ENCODE measurements at regions not wholly inside any gene's neighbourhood (a gene's known extent, or its start where the extent isn't known, plus 50 kb on each side); places are given as distances from the start of the nearest gene placed in this dataset.

DNA sequence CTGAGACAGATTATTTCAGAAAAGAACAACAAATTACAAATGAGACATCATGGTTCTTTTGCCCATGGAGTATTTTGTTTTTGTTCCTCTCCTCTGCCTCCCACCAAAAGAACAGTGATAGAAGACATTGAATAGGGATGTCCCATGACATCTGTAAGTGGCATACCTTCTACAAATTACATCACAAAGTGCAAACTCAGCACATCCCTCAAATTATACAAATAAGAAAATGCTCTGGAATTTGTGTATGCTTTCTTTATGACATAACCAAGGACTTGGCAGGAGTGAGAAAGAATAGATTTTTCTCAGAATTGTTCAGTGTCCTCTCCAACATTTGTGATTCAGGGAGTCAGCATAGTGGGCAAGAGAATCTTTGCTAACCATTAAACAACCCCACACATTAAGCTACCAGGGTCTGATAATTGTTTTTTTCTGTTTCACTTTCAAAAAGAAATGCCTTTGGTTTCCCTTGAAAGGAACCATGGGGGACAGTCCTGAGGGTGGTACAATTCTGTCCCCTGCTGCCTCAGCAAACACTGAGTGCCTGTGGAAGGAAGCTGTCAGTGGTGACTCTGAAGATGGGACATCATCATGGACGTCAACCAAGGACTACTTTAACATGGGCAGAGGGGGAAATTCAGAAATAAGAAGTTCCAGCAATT, 430.3 kb downstream of the AASDHPPT start:
- TF ChIP-seq EZH2 (IDR thresholded peaks at IDR 0.05; ENCODE audit: borderline replicate concordance, low read depth, low read length, severe bottlenecking): no peak
- TF ChIP-seq POLR2AphosphoS5 (IDR thresholded peaks at IDR 0.05; ENCODE audit: insufficient read depth, low read depth, low read length): no peak
- TF ChIP-seq POLR2A (IDR thresholded peaks at IDR 0.05; ENCODE audit: low read depth, low read length): no peak
- no peak for TF ChIP-seq CTCF (IDR thresholded peaks at IDR 0.05; ENCODE audit: extremely low read depth in 1 of 2, insufficient read depth in 1 of 2, low read depth in 1 of 2, low read length in 2 of 2)
- TF ChIP-seq GATA2 (IDR thresholded peaks at IDR 0.05; ENCODE audit: insufficient read depth, insufficient read length, low read depth, low read length): no peak
- TF ChIP-seq MYC (IDR thresholded peaks at IDR 0.05; ENCODE audit: low read depth, low read length): no peak
- no peak for TF ChIP-seq JUN (IDR thresholded peaks at IDR 0.05; ENCODE audit: borderline replicate concordance, insufficient read depth, insufficient read length, low read depth)
- TF ChIP-seq FOS (IDR thresholded peaks at IDR 0.05; ENCODE audit: borderline replicate concordance, insufficient read depth, low read length): no peak
- TF ChIP-seq, protein P1, sequence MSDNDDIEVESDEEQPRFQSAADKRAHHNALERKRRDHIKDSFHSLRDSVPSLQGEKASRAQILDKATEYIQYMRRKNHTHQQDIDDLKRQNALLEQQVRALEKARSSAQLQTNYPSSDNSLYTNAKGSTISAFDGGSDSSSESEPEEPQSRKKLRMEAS (IDR thresholded peaks at IDR 0.05; ENCODE audit: insufficient read depth, insufficient read length): no peak
- dilution Hi-C loops (cut with MboI; ENCODE audit: extremely low pct_ligation_motif_present, low sequenced_read_pairs) (no loop called here), intact Hi-C loops (cut with micrococcal nuclease) (no loop called here)
- no peak for FAIRE-seq
- no peaks in the 10 kb centered on the region for H3K79me2 ChIP-seq (ENCODE audit: control insufficient read depth, insufficient read depth, low read length)
- no peaks in the 10 kb centered on the region for H3K9me3 ChIP-seq (replicated peaks; ENCODE audit: control insufficient read depth, insufficient read depth, low read length)
- no peaks in the 10 kb centered on the region for H4K20me1 ChIP-seq (replicated peaks; ENCODE audit: control insufficient read depth, extremely low read depth, insufficient read depth, low read length)
- H3K4me1 ChIP-seq (ENCODE audit: control insufficient read depth, extremely low read depth, insufficient read depth, low read length): no peaks in the 10 kb centered on the region
- no TSS peak for BruUV-seq (replicated peaks)
- no peak for DNase-seq (ENCODE audit: low read depth, low spot score)
- no peak overlapping the region for H3K4me3 ChIP-seq (replicated peaks in 1 of 3; ENCODE audit: insufficient read depth in 1 of 3, low read depth in 1 of 3, low read length in 3 of 3)
- H3K36me3 ChIP-seq (ENCODE audit: control insufficient read depth in 2 of 2, extremely low read depth in 1 of 2, insufficient read depth in 2 of 2, low read length in 2 of 2): no peaks in the 10 kb centered on the region
- H3K9me1 ChIP-seq (replicated peaks; ENCODE audit: control insufficient read depth, extremely low read depth, insufficient read depth, low read length): no peaks in the 10 kb centered on the region
- H3K4me2 ChIP-seq (ENCODE audit: insufficient read depth, low read length): no peak overlapping the region
- no peak overlapping the region for H3K9ac ChIP-seq (replicated peaks; ENCODE audit: extremely low read depth, insufficient read depth, low read length)
- no peak overlapping the region for H3K27ac ChIP-seq (ENCODE audit: insufficient read depth, low read depth, low read length)
- no peak overlapping the region for H2AFZ ChIP-seq (ENCODE audit: low read depth, low read length)
- ChIA-PET POLR2A (no interaction called here), CTCF (no interaction called here)
- no peaks in the 10 kb centered on the region for H3K27me3 ChIP-seq (ENCODE audit: control insufficient read depth in 2 of 2, insufficient read depth in 2 of 2, low read length in 2 of 2)

Measured in endothelial cell of umbilical vein (primary cell).